ENCODE measurements at regions not wholly inside any gene's neighbourhood (a gene's known extent, or its start where the extent isn't known, plus 50 kb on each side); places are given as distances from the start of the nearest gene placed in this dataset.
"Not testable (repeated sequence)": the region's sequence is repeated elsewhere in the genome, so short reads cannot be mapped to it uniquely, and the experiment has no call there.

GRCh38 chr13:44855860-44856259 lies 133.4 kb downstream of the NUFIP1 start:
- no peak for DNase-seq (ENCODE audit: low read depth in 6 of 9, low spot score in 9 of 9)
- H3K4me3 ChIP-seq (ENCODE audit: low read length in 2 of 2) = no peak overlapping the region
- H3K9me3 ChIP-seq (ENCODE audit: control insufficient read depth in 2 of 2, insufficient read depth in 1 of 2, low read length in 1 of 2) = no peaks in the 10 kb centered on the region
- H3K27me3 ChIP-seq (ENCODE audit: control insufficient read depth in 2 of 2, insufficient read depth in 1 of 2, low read length in 1 of 2) = no peaks in the 10 kb centered on the region
- H3K27ac ChIP-seq (ENCODE audit: low read depth in 1 of 2, low read length in 1 of 2) = no peak overlapping the region
- no peaks in the 10 kb centered on the region for H3K36me3 ChIP-seq (ENCODE audit: control insufficient read depth in 2 of 2, insufficient read depth in 2 of 2, low read length in 1 of 2)
- 93% methylated on average over 4 of the region's 4 CpGs for WGBS
- H3K4me1 ChIP-seq (ENCODE audit: control insufficient read depth in 2 of 2, insufficient read depth in 2 of 2, low read length in 2 of 2) = no peaks in the 10 kb centered on the region

GRCh38 chr13:44854313-44855060 lies 134.8 kb downstream of the NUFIP1 start:
- Histone ChIP-seq H3K4me3 (ENCODE audit: low read length in 2 of 2) (no peak overlapping the region), H3K36me3 (ENCODE audit: control insufficient read depth in 2 of 2, insufficient read depth in 2 of 2, low read length in 1 of 2) (no peaks in the 10 kb centered on the region), H3K27ac (ENCODE audit: low read depth in 1 of 2, low read length in 1 of 2) (peak overlapping the region in 1 of 2 donors; percentile 18), H3K4me1 (ENCODE audit: control insufficient read depth in 2 of 2, insufficient read depth in 2 of 2, low read length in 2 of 2) (no peaks in the 10 kb centered on the region), H3K27me3 (ENCODE audit: control insufficient read depth in 2 of 2, insufficient read depth in 1 of 2, low read length in 1 of 2) (no peaks in the 10 kb centered on the region), H3K9me3 (ENCODE audit: control insufficient read depth in 2 of 2, insufficient read depth in 1 of 2, low read length in 1 of 2) (no peaks in the 10 kb centered on the region)
- no peak for DNase-seq (ENCODE audit: low read depth in 6 of 9, low spot score in 9 of 9)
- WGBS = 93% methylated on average over 8 of the region's 8 CpGs

GRCh38 chr13:44853641-44854040 lies 135.6 kb downstream of the NUFIP1 start:
- 97% methylated on average over 3 of the region's 3 CpGs for WGBS
- no peak overlapping the region for H3K27ac ChIP-seq (ENCODE audit: low read depth in 1 of 2, low read length in 1 of 2)
- H3K36me3 ChIP-seq (ENCODE audit: control insufficient read depth in 2 of 2, insufficient read depth in 2 of 2, low read length in 1 of 2) = no peaks in the 10 kb centered on the region
- no peak for DNase-seq (ENCODE audit: low read depth in 6 of 9, low spot score in 9 of 9)
- H3K4me1 ChIP-seq (ENCODE audit: control insufficient read depth in 2 of 2, insufficient read depth in 2 of 2, low read length in 2 of 2) = no peaks in the 10 kb centered on the region
- no peaks in the 10 kb centered on the region for H3K27me3 ChIP-seq (ENCODE audit: control insufficient read depth in 2 of 2, insufficient read depth in 1 of 2, low read length in 1 of 2)
- no peaks in the 10 kb centered on the region for H3K9me3 ChIP-seq (ENCODE audit: control insufficient read depth in 2 of 2, insufficient read depth in 1 of 2, low read length in 1 of 2)
- no peak overlapping the region for H3K4me3 ChIP-seq (ENCODE audit: low read length in 2 of 2)

- H3K27me3 ChIP-seq (ENCODE audit: control insufficient read depth in 2 of 2, insufficient read depth in 1 of 2, low read length in 1 of 2) = no peaks in the 10 kb centered on the region
- WGBS = 97% methylated on average over 11 of the region's 11 CpGs
- no peak overlapping the region for H3K27ac ChIP-seq (ENCODE audit: low read depth in 1 of 2, low read length in 1 of 2)
- no peaks in the 10 kb centered on the region for H3K4me1 ChIP-seq (ENCODE audit: control insufficient read depth in 2 of 2, insufficient read depth in 2 of 2, low read length in 2 of 2)
- no peaks in the 10 kb centered on the region for H3K9me3 ChIP-seq (ENCODE audit: control insufficient read depth in 2 of 2, insufficient read depth in 1 of 2, low read length in 1 of 2)
- H3K36me3 ChIP-seq (ENCODE audit: control insufficient read depth in 2 of 2, insufficient read depth in 2 of 2, low read length in 1 of 2) = no peaks in the 10 kb centered on the region
- H3K4me3 ChIP-seq (ENCODE audit: low read length in 2 of 2) = no peak overlapping the region
- no peak for DNase-seq (ENCODE audit: low read depth in 6 of 9, low spot score in 9 of 9)
Measured at GRCh38 chr13:44848920-44849676, 140.2 kb downstream of the NUFIP1 start.

GRCh38 chr13:44845281-44846058 lies 143.8 kb downstream of the NUFIP1 start:
- not testable (repeated sequence) for H3K4me3 ChIP-seq (ENCODE audit: low read length in 2 of 2); H3K36me3 ChIP-seq (ENCODE audit: control insufficient read depth in 2 of 2, insufficient read depth in 2 of 2, low read length in 1 of 2); H3K9me3 ChIP-seq (ENCODE audit: control insufficient read depth in 2 of 2, insufficient read depth in 1 of 2, low read length in 1 of 2); H3K4me1 ChIP-seq (ENCODE audit: control insufficient read depth in 2 of 2, insufficient read depth in 2 of 2, low read length in 2 of 2); DNase-seq (ENCODE audit: low read depth in 6 of 9, low spot score in 9 of 9); H3K27ac ChIP-seq (ENCODE audit: low read depth in 1 of 2, low read length in 1 of 2); H3K27me3 ChIP-seq (ENCODE audit: control insufficient read depth in 2 of 2, insufficient read depth in 1 of 2, low read length in 1 of 2)
- WGBS = 88% methylated on average over 11 of the region's 11 CpGs

- no peak overlapping the region for H3K4me3 ChIP-seq (ENCODE audit: low read length in 2 of 2)
- H3K36me3 ChIP-seq (ENCODE audit: control insufficient read depth in 2 of 2, insufficient read depth in 2 of 2, low read length in 1 of 2) = no peaks in the 10 kb centered on the region
- H3K27me3 ChIP-seq (ENCODE audit: control insufficient read depth in 2 of 2, insufficient read depth in 1 of 2, low read length in 1 of 2) = no peaks in the 10 kb centered on the region
- no peak overlapping the region for H3K27ac ChIP-seq (ENCODE audit: low read depth in 1 of 2, low read length in 1 of 2)
- WGBS = 98% methylated on average over 8 of the region's 8 CpGs
- peaks cover 0 to 2% of the 10 kb centered on the region in 2 donors for H3K9me3 ChIP-seq (ENCODE audit: control insufficient read depth in 2 of 2, insufficient read depth in 1 of 2, low read length in 1 of 2)
- no peak for DNase-seq (ENCODE audit: low read depth in 6 of 9, low spot score in 9 of 9)
- no peaks in the 10 kb centered on the region for H3K4me1 ChIP-seq (ENCODE audit: control insufficient read depth in 2 of 2, insufficient read depth in 2 of 2, low read length in 2 of 2)
Measured at GRCh38 chr13:44844786-44845185, 144.5 kb downstream of the NUFIP1 start.

- DNase-seq (ENCODE audit: low read depth in 6 of 9, low spot score in 9 of 9) = no peak
- Histone ChIP-seq H3K27me3 (ENCODE audit: control insufficient read depth in 2 of 2, insufficient read depth in 1 of 2, low read length in 1 of 2) (no peaks in the 10 kb centered on the region), H3K27ac (ENCODE audit: low read depth in 1 of 2, low read length in 1 of 2) (no peak overlapping the region), H3K36me3 (ENCODE audit: control insufficient read depth in 2 of 2, insufficient read depth in 2 of 2, low read length in 1 of 2) (no peaks in the 10 kb centered on the region), H3K4me1 (ENCODE audit: control insufficient read depth in 2 of 2, insufficient read depth in 2 of 2, low read length in 2 of 2) (no peaks in the 10 kb centered on the region), H3K9me3 (ENCODE audit: control insufficient read depth in 2 of 2, insufficient read depth in 1 of 2, low read length in 1 of 2) (peaks cover 0 to 2% of the 10 kb centered on the region in 2 donors), H3K4me3 (ENCODE audit: low read length in 2 of 2) (no peak overlapping the region)
- 100% methylated on average over 1 of the region's 1 CpG for WGBS
Measured at GRCh38 chr13:44843403-44843802, 145.9 kb downstream of the NUFIP1 start.

GRCh38 chr13:44842158-44842557 lies 147.1 kb downstream of the NUFIP1 start:
- no peak overlapping the region for H3K27ac ChIP-seq (ENCODE audit: low read depth in 1 of 2, low read length in 1 of 2)
- H3K9me3 ChIP-seq (ENCODE audit: control insufficient read depth in 2 of 2, insufficient read depth in 1 of 2, low read length in 1 of 2) = peaks cover 0 to 2% of the 10 kb centered on the region in 2 donors
- H3K4me3 ChIP-seq (ENCODE audit: low read length in 2 of 2) = no peak overlapping the region
- 100% methylated on average over 1 of the region's 1 CpG for WGBS
- H3K36me3 ChIP-seq (ENCODE audit: control insufficient read depth in 2 of 2, insufficient read depth in 2 of 2, low read length in 1 of 2) = no peaks in the 10 kb centered on the region
- H3K27me3 ChIP-seq (ENCODE audit: control insufficient read depth in 2 of 2, insufficient read depth in 1 of 2, low read length in 1 of 2) = no peaks in the 10 kb centered on the region
- H3K4me1 ChIP-seq (ENCODE audit: control insufficient read depth in 2 of 2, insufficient read depth in 2 of 2, low read length in 2 of 2) = no peaks in the 10 kb centered on the region
- no peak for DNase-seq (ENCODE audit: low read depth in 6 of 9, low spot score in 9 of 9)

- no peak overlapping the region for H3K27ac ChIP-seq (ENCODE audit: low read depth in 1 of 2, low read length in 1 of 2)
- H3K27me3 ChIP-seq (ENCODE audit: control insufficient read depth in 2 of 2, insufficient read depth in 1 of 2, low read length in 1 of 2) = no peaks in the 10 kb centered on the region
- H3K4me1 ChIP-seq (ENCODE audit: control insufficient read depth in 2 of 2, insufficient read depth in 2 of 2, low read length in 2 of 2) = no peaks in the 10 kb centered on the region
- H3K36me3 ChIP-seq (ENCODE audit: control insufficient read depth in 2 of 2, insufficient read depth in 2 of 2, low read length in 1 of 2) = no peaks in the 10 kb centered on the region
- 74% methylated on average over 2 of the region's 2 CpGs for whole genome bisulfite sequencing
- no peak overlapping the region for H3K4me3 ChIP-seq (ENCODE audit: low read length in 2 of 2)
- peaks cover 0 to 2% of the 10 kb centered on the region in 2 donors for H3K9me3 ChIP-seq (ENCODE audit: control insufficient read depth in 2 of 2, insufficient read depth in 1 of 2, low read length in 1 of 2)
- DNase-seq (ENCODE audit: low read depth in 6 of 9, low spot score in 9 of 9) = no peak
Measured at GRCh38 chr13:44840131-44840530, 149.1 kb downstream of the NUFIP1 start.
